CD14-positive monocyte (primary cell): ENCODE measurements at regions not wholly inside any gene's neighbourhood (a gene's known extent, or its start where the extent isn't known, plus 50 kb on each side); places are given as distances from the start of the nearest gene placed in this dataset.

Experiments used
- DNase-seq, 3 donors: peaks; one replicate each; pipeline ENCODE4 v3.0.0-alpha.2; 2011 to 2022
- H2AFZ ChIP-seq: 2 replicates; pipeline ENCODE4 v1.6.0; 2012; ENCODE audit warnings: mild to moderate bottlenecking, low read depth, low read length, inconsistent platforms; ENCODE audit not compliant: insufficient read depth, poor library complexity, severe bottlenecking
- H3K27ac ChIP-seq, 2 donors: 1 replicate in 1 of 2; 2 replicates in 1 of 2; pipeline ENCODE4 v1.5.1; 2012 to 2013; ENCODE audit warnings: low read length in 2 of 2, control low read depth in 1 of 2, inconsistent platforms in 1 of 2, low read depth in 1 of 2, mild to moderate bottlenecking in 1 of 2
- H3K27me3 ChIP-seq, 2 donors: one replicate each; pipeline versions ENCODE4 v1.6.0 to v1.6.1; 2011 to 2013; ENCODE audit warnings: low read length in 2 of 2; ENCODE audit not compliant: control insufficient read depth in 2 of 2, insufficient read depth in 2 of 2
- H3K36me3 ChIP-seq, 2 donors: replicated peaks in 1 of 2; 1 replicate in 1 of 2; 2 replicates in 1 of 2; pipeline versions ENCODE4 v1.5.1 to v1.6.1; 2012 to 2013; ENCODE audit warnings: low read length in 2 of 2, control low read depth in 1 of 2, inconsistent platforms in 1 of 2, mild to moderate bottlenecking in 1 of 2; ENCODE audit not compliant: insufficient read depth in 2 of 2, control insufficient read depth in 1 of 2
- H3K4me1 ChIP-seq, 2 donors: 1 replicate in 1 of 2; 2 replicates in 1 of 2; pipeline versions ENCODE4 v1.5.1 to v1.6.1; 2012 to 2013; ENCODE audit warnings: low read length in 2 of 2, control low read depth in 1 of 2, inconsistent platforms in 1 of 2, mild to moderate bottlenecking in 1 of 2, moderate library complexity in 1 of 2; ENCODE audit not compliant: insufficient read depth in 2 of 2, control insufficient read depth in 1 of 2
- H3K4me2 ChIP-seq: replicated peaks from 2 replicates; pipeline ENCODE3; 2012; ENCODE audit warnings: low read length, moderate library complexity, mild to moderate bottlenecking; ENCODE audit not compliant: poor library complexity, severe bottlenecking; ENCODE audit errors: extremely low read depth
- H3K4me3 ChIP-seq, 3 experiments: fragments of 200-600 bp in 1 of 3; sonication (generic) in 1 of 3; replicated peaks in 1 of 3; 1 replicate in 2 of 3; 2 replicates in 1 of 3; pipeline ENCODE4 v1.5.1; 2011 to 2013; ENCODE audit warnings: low read length in 3 of 3, mild to moderate bottlenecking in 3 of 3, control low read depth in 2 of 3, low read depth in 2 of 3, inconsistent platforms in 1 of 3, moderate library complexity in 1 of 3
- H3K79me2 ChIP-seq: 2 replicates; pipeline ENCODE4 v1.6.0; 2012; ENCODE audit warnings: mild to moderate bottlenecking, control low read depth, inconsistent platforms, low read length, moderate library complexity; ENCODE audit not compliant: insufficient read depth
- H3K9ac ChIP-seq: 2 replicates; pipeline ENCODE4 v1.6.0; 2017; ENCODE audit warnings: low read length, mild to moderate bottlenecking; ENCODE audit not compliant: insufficient read depth, poor library complexity, severe bottlenecking
- H3K9me3 ChIP-seq, 2 donors: replicated peaks in 1 of 2; 1 replicate in 1 of 2; 2 replicates in 1 of 2; pipeline versions ENCODE4 v1.5.1 to v1.6.1; 2012 to 2013; ENCODE audit warnings: low read length in 2 of 2, control low read depth in 1 of 2; ENCODE audit not compliant: control insufficient read depth in 1 of 2, insufficient read depth in 1 of 2
- H4K20me1 ChIP-seq: 2 replicates; pipeline ENCODE4 v1.6.0; 2012; ENCODE audit warnings: mild to moderate bottlenecking, low read length, control low read depth, moderate library complexity; ENCODE audit not compliant: insufficient read depth
- H3K27ac Mint-ChIP-seq, 7 donors: one replicate each; pipeline ENCODE4 v1.8.0; 2020; ENCODE audit warnings: mild to moderate bottlenecking in 7 of 7, mixed read lengths in 7 of 7, moderate library complexity in 6 of 7, inconsistent platforms in 2 of 7
- H3K27me3 Mint-ChIP-seq, 3 donors: one replicate each; pipeline ENCODE4 v1.8.0; 2021 to 2022; ENCODE audit warnings: low read depth in 3 of 3, mild to moderate bottlenecking in 3 of 3, mixed read lengths in 3 of 3, moderate library complexity in 3 of 3, inconsistent platforms in 1 of 3
- H3K36me3 Mint-ChIP-seq, 2 donors: one replicate each; pipeline ENCODE4 v1.8.0; 2020; ENCODE audit warnings: mixed read lengths in 2 of 2, inconsistent platforms in 1 of 2, mild to moderate bottlenecking in 1 of 2
- H3K4me1 Mint-ChIP-seq: one replicate; pipeline ENCODE4 v1.8.0; 2020; ENCODE audit warnings: mild to moderate bottlenecking, mixed read lengths
- H3K4me3 Mint-ChIP-seq, 2 donors: one replicate each; pipeline ENCODE4 v1.8.0; 2020; ENCODE audit warnings: mild to moderate bottlenecking in 2 of 2, mixed read lengths in 2 of 2, moderate library complexity in 1 of 2
- H3K9me3 Mint-ChIP-seq, 7 donors: one replicate each; pipeline ENCODE4 v1.8.0; 2020 to 2022; ENCODE audit warnings: mixed read lengths in 7 of 7, mild to moderate bottlenecking in 6 of 7, moderate library complexity in 6 of 7, inconsistent platforms in 2 of 7
- WGBS: methylation state at CpG from one replicate; pipeline ENCODE4 v1.1.5; 2013; ENCODE audit warnings: missing lambda C conversion rate; ENCODE audit not compliant: insufficient coverage; 5-methylcytosine and 5-hydroxymethylcytosine counted together
- intact Hi-C, 2 donors: fragments of 100-400 bp; cut with micrococcal nuclease; formaldehyde crosslinking; loops; one replicate each; pipeline versions ENCODE4 v1.15.0 to v1.15.1; 2023
- TF ChIP-seq, protein P1 (sequence below): fragments of 200-600 bp; IDR thresholded peaks from one replicate; pipeline ENCODE4 v1.8.0; 2022; ENCODE audit warnings: antibody characterized with exemption, mild to moderate bottlenecking

DNA sequence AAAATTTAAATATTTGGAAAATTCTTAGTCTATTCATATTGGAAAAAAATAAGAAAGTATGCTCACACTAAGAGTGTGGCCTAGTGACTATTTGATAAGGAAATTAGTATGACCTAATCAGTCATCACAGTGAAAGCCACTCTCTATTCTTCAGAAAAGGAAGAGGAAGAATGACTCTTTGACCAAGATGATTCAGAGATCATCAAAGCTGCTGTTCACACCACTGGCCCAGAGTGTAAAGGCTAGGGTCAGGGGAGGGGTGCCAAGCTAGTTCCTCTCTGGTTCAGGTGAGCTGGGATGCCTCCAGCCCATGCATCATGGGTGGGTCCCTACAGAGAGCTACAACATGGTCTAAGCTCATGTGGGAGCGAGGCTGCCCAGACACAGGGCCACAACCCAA is 396.9 kb upstream of the NDST3 start:
- no peaks in the 10 kb centered on the region for H3K4me1 Mint-ChIP-seq
- Histone ChIP-seq H3K9me3 (no peaks in the 10 kb centered on the region), H3K36me3 (no peaks in the 10 kb centered on the region), H3K4me3 (no peak overlapping the region), H3K4me1 (no peaks in the 10 kb centered on the region), H3K79me2 (no peaks in the 10 kb centered on the region), H3K27me3 (no peaks in the 10 kb centered on the region), H3K4me2 (no peak overlapping the region), H3K9ac (no peak overlapping the region), H3K27ac (no peak overlapping the region), H4K20me1 (no peaks in the 10 kb centered on the region), H2AFZ (no peak overlapping the region)
- no peaks in the 10 kb centered on the region for H3K27me3 Mint-ChIP-seq
- TF ChIP-seq, protein P1, sequence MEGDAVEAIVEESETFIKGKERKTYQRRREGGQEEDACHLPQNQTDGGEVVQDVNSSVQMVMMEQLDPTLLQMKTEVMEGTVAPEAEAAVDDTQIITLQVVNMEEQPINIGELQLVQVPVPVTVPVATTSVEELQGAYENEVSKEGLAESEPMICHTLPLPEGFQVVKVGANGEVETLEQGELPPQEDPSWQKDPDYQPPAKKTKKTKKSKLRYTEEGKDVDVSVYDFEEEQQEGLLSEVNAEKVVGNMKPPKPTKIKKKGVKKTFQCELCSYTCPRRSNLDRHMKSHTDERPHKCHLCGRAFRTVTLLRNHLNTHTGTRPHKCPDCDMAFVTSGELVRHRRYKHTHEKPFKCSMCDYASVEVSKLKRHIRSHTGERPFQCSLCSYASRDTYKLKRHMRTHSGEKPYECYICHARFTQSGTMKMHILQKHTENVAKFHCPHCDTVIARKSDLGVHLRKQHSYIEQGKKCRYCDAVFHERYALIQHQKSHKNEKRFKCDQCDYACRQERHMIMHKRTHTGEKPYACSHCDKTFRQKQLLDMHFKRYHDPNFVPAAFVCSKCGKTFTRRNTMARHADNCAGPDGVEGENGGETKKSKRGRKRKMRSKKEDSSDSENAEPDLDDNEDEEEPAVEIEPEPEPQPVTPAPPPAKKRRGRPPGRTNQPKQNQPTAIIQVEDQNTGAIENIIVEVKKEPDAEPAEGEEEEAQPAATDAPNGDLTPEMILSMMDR: no peak
- intact Hi-C loops: no loop called here
- 100% methylated on average over 1 of the region's 1 CpG for WGBS
- no peak overlapping the region for H3K4me3 Mint-ChIP-seq
- H3K36me3 Mint-ChIP-seq: no peaks in the 10 kb centered on the region
- DNase-seq: no peak
- H3K27ac Mint-ChIP-seq: no peak overlapping the region
- peaks cover 0 to 3% (median 2%) of the 10 kb centered on the region in 7 donors for H3K9me3 Mint-ChIP-seq

DNA sequence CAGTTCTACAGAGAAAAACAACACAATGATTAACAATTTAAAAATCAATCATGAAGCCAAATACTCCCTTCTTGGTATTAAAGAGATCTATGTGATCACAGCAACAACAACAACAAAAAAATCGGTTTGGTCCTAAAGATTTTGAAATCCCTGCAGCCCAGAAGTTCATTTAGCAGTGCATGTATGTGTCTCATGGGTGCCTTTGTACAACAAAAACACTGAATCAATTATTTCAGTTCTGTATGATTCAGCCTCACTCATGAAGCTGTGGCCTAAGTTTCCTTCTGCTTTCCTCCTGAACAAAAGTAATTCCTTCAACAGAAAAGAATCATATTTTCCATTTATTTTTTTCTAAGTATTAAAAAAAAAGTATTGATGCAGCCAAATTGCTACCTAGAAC is 393.4 kb upstream of the NDST3 start:
- Histone ChIP-seq H3K36me3 (no peaks in the 10 kb centered on the region), H4K20me1 (no peaks in the 10 kb centered on the region), H3K9ac (no peak overlapping the region), H3K4me2 (no peak overlapping the region), H3K27me3 (no peaks in the 10 kb centered on the region), H3K9me3 (no peaks in the 10 kb centered on the region), H3K4me1 (no peaks in the 10 kb centered on the region), H3K4me3 (no peak overlapping the region), H2AFZ (no peak overlapping the region), H3K79me2 (no peaks in the 10 kb centered on the region), H3K27ac (no peak overlapping the region)
- H3K27ac Mint-ChIP-seq: no peak overlapping the region
- no peaks in the 10 kb centered on the region for H3K4me1 Mint-ChIP-seq
- peaks cover 0 to 3% (median 0%) of the 10 kb centered on the region in 7 donors for H3K9me3 Mint-ChIP-seq
- WGBS: no CpG with 5 or more reads among the region's 1 CpG
- no peaks in the 10 kb centered on the region for H3K36me3 Mint-ChIP-seq
- no peak for DNase-seq
- no peak overlapping the region for H3K4me3 Mint-ChIP-seq
- H3K27me3 Mint-ChIP-seq: no peaks in the 10 kb centered on the region
- intact Hi-C loops: no loop called here
- TF ChIP-seq, protein P1: no peak
